H1 (cell line): ENCODE measurements at regions not wholly inside any gene's neighbourhood (a gene's known extent, or its start where the extent isn't known, plus 50 kb on each side); places are given as distances from the start of the nearest gene placed in this dataset.

Experiments used
- CTCF ChIA-PET: fragments of 300-600 bp; sonication (Branson Sonifier 250); formaldehyde crosslinking; loops from one replicate; lab custom pipeline; 2021; ENCODE audit not compliant: partially characterized antibody; lab: Charles Lee
- POLR2A ChIA-PET: fragments of 300-600 bp; sonication (Branson Sonifier 250); formaldehyde crosslinking; loops from one replicate; lab custom pipeline; 2021; ENCODE audit warnings: inconsistent platforms; ENCODE audit not compliant: partially characterized antibody; lab: Charles Lee
- DNase-seq, 2 experiments: peaks; one replicate each; pipeline versions ENCODE4 v3.0.0 to v3.0.0-alpha.2; 2010 to 2022; ENCODE audit warnings: low spot score in 2 of 2, low read depth in 1 of 2, mixed read lengths in 1 of 2
- FAIRE-seq: peaks from 2 replicates; lab custom pipeline; 2011; peaks lifted over from hg19 to GRCh38; lab: Jason Lieb, UNC
- H2AFZ ChIP-seq: 2 replicates; pipeline ENCODE4 v1.8.1; 2012; ENCODE audit warnings: low read length, inconsistent platforms
- H2AK5ac ChIP-seq: 2 replicates; pipeline ENCODE4 v1.6.1; 2013; ENCODE audit warnings: low read depth, low read length
- H2BK120ac ChIP-seq: replicated peaks from 2 replicates; pipeline ENCODE3; 2013; ENCODE audit warnings: low read depth, low read length, inconsistent platforms
- H2BK12ac ChIP-seq: 2 replicates; pipeline ENCODE4 v1.6.1; 2013; ENCODE audit warnings: low read depth, low read length
- H2BK15ac ChIP-seq: 2 replicates; pipeline ENCODE4 v1.6.1; 2013; ENCODE audit warnings: low read length
- H2BK20ac ChIP-seq: 2 replicates; pipeline ENCODE4 v1.6.1; 2013; ENCODE audit warnings: low read length
- H2BK5ac ChIP-seq: 2 replicates; pipeline ENCODE4 v1.6.1; 2013; ENCODE audit warnings: low read depth, low read length
- H3K14ac ChIP-seq: 2 replicates; pipeline ENCODE4 v1.6.1; 2013; ENCODE audit warnings: inconsistent platforms; ENCODE audit not compliant: insufficient read length
- H3K18ac ChIP-seq: 2 replicates; pipeline ENCODE4 v1.6.1; 2013; ENCODE audit warnings: low read length; ENCODE audit errors: extremely low read depth
- H3K23ac ChIP-seq: 2 replicates; pipeline ENCODE4 v1.6.1; 2013; ENCODE audit warnings: inconsistent platforms; ENCODE audit not compliant: insufficient read length
- H3K23me2 ChIP-seq: 2 replicates; pipeline ENCODE4 v1.6.1; 2013; ENCODE audit warnings: low read depth, low read length
- H3K27ac ChIP-seq: 2 replicates; pipeline ENCODE4 v1.6.1; 2011; ENCODE audit warnings: low read depth, low read length, inconsistent platforms
- H3K27me3 ChIP-seq, 4 experiments: replicated peaks in 1 of 4; 1 replicate in 1 of 4; 2 replicates in 3 of 4; pipeline versions ENCODE4 v1.6.1 to v1.8.1; 2011 to 2013; ENCODE audit warnings: low read length in 3 of 4, mild to moderate bottlenecking in 3 of 4, inconsistent platforms in 2 of 4, mixed read lengths in 2 of 4, moderate library complexity in 1 of 4; ENCODE audit not compliant: control insufficient read depth in 3 of 4, insufficient read depth in 3 of 4; ENCODE audit errors: extremely low read depth in 1 of 4
- H3K36me3 ChIP-seq, 4 experiments: 2 replicates each; pipeline versions ENCODE4 v1.6.1 to v1.8.1; 2011 to 2013; ENCODE audit warnings: mild to moderate bottlenecking in 4 of 4, low read length in 3 of 4, moderate library complexity in 2 of 4, control low read depth in 1 of 4, inconsistent platforms in 1 of 4; ENCODE audit not compliant: insufficient read depth in 4 of 4, control insufficient read depth in 2 of 4
- H3K4ac ChIP-seq: replicated peaks from 2 replicates; pipeline ENCODE3; 2013; ENCODE audit warnings: low read length, low read depth, mixed read lengths, inconsistent platforms; ENCODE audit not compliant: insufficient read length
- H3K4me1 ChIP-seq, 4 experiments: replicated peaks in 1 of 4; 1 replicate in 1 of 4; 2 replicates in 3 of 4; pipeline versions ENCODE4 v1.6.1 to v1.8.1; 2011 to 2013; ENCODE audit warnings: low read length in 3 of 4, inconsistent platforms in 2 of 4, mixed read lengths in 1 of 4; ENCODE audit not compliant: insufficient read depth in 4 of 4, control insufficient read depth in 3 of 4
- H3K4me2 ChIP-seq, 2 experiments: 2 replicates each; pipeline versions ENCODE4 v1.6.1 to v1.8.1; 2011 to 2013; ENCODE audit warnings: low read depth in 2 of 2, low read length in 2 of 2, control low read depth in 1 of 2, inconsistent platforms in 1 of 2, mild to moderate bottlenecking in 1 of 2; ENCODE audit not compliant: insufficient read depth in 1 of 2
- H3K4me3 ChIP-seq, 4 experiments: fragments of 200-600, 300-600 bp in 1 of 4; sonication (generic), shearing (Covaris generic), sonication (Bioruptor Twin) in 1 of 4; 2 replicates each; pipeline versions ENCODE4 v1.5.1 to v1.8.1; 2011 to 2016; ENCODE audit warnings: low read length in 4 of 4, low read depth in 3 of 4, control low read depth in 2 of 4, inconsistent platforms in 2 of 4, mild to moderate bottlenecking in 2 of 4, mixed read lengths in 1 of 4, moderate library complexity in 1 of 4; ENCODE audit not compliant: insufficient read depth in 2 of 4; ENCODE audit errors: extremely low read depth in 1 of 4
- H3K56ac ChIP-seq: replicated peaks from 2 replicates; pipeline ENCODE3; 2013; ENCODE audit warnings: low read depth, mild to moderate bottlenecking, mixed read lengths, low read length, inconsistent platforms; ENCODE audit not compliant: insufficient read length
- H3K79me1 ChIP-seq: 2 replicates; pipeline ENCODE4 v1.6.1; 2013; ENCODE audit warnings: low read depth, low read length, control low read depth
- H3K79me2 ChIP-seq, 2 experiments: 2 replicates each; pipeline versions ENCODE4 v1.6.1 to v1.8.1; 2012 to 2013; ENCODE audit warnings: low read length in 2 of 2, mild to moderate bottlenecking in 2 of 2, inconsistent platforms in 1 of 2; ENCODE audit not compliant: insufficient read depth in 2 of 2, control insufficient read depth in 1 of 2
- H3K9ac ChIP-seq, 4 experiments: replicated peaks in 1 of 4; 1 replicate in 1 of 4; 2 replicates in 3 of 4; pipeline versions ENCODE4 v1.6.1 to v1.8.1; 2011 to 2013; ENCODE audit warnings: low read depth in 3 of 4, low read length in 3 of 4, control low read depth in 2 of 4, mild to moderate bottlenecking in 2 of 4, moderate library complexity in 2 of 4, inconsistent platforms in 1 of 4; ENCODE audit errors: extremely low read depth in 1 of 4
- H3K9me3 ChIP-seq, 2 experiments: 2 replicates each; pipeline versions ENCODE4 v1.6.1 to v1.8.1; 2012 to 2013; ENCODE audit warnings: mild to moderate bottlenecking in 2 of 2, moderate library complexity in 2 of 2, control low read depth in 1 of 2, inconsistent platforms in 1 of 2, low read depth in 1 of 2, low read length in 1 of 2, mixed read lengths in 1 of 2; ENCODE audit not compliant: insufficient read depth in 2 of 2
- H4K20me1 ChIP-seq, 2 experiments: replicated peaks in 1 of 2; 2 replicates each; pipeline versions ENCODE3 to v1.8.1; 2011 to 2013; ENCODE audit warnings: inconsistent platforms in 2 of 2, low read length in 2 of 2, mild to moderate bottlenecking in 1 of 2; ENCODE audit not compliant: insufficient read depth in 2 of 2, control insufficient read depth in 1 of 2
- H4K5ac ChIP-seq: 2 replicates; pipeline ENCODE4 v1.6.1; 2013; ENCODE audit warnings: low read length, low read depth, mixed read lengths, inconsistent platforms; ENCODE audit not compliant: insufficient read length
- H4K8ac ChIP-seq: 2 replicates; pipeline ENCODE4 v1.8.0; 2013; ENCODE audit warnings: mild to moderate bottlenecking, moderate library complexity, low read length, inconsistent platforms; ENCODE audit not compliant: insufficient read depth; ENCODE audit errors: extremely low read depth
- H4K91ac ChIP-seq: replicated peaks from 2 replicates; pipeline ENCODE3; 2013; ENCODE audit warnings: low read length, mixed read lengths, inconsistent platforms; ENCODE audit not compliant: insufficient read length
- ATF2 ChIP-seq: IDR thresholded peaks from 2 replicates; pipeline ENCODE4 v1.6.1; 2012; ENCODE audit warnings: low read length, inconsistent platforms
- CBX5 ChIP-seq: fragments of 300-800, 300-1000 bp; sonication (generic); IDR thresholded peaks from 2 replicates; pipeline ENCODE4 v1.7.1; 2016; ENCODE audit warnings: antibody characterized with exemption, low read length, low read depth
- CREB1 ChIP-seq: IDR thresholded peaks from 2 replicates; pipeline ENCODE4 v1.6.1; 2012; ENCODE audit warnings: inconsistent platforms
- EGR1 ChIP-seq: IDR thresholded peaks from 2 replicates; pipeline ENCODE4 v1.6.1; 2011; ENCODE audit warnings: low read depth, low read length, borderline replicate concordance
- EP300 ChIP-seq, 2 experiments: IDR thresholded peaks; 1 replicate in 1 of 2; 2 replicates in 1 of 2; pipeline ENCODE4 v1.6.1; 2011 to 2012; ENCODE audit warnings: low read depth in 2 of 2, low read length in 2 of 2, mild to moderate bottlenecking in 2 of 2, borderline replicate concordance in 1 of 2, inconsistent platforms in 1 of 2, moderate library complexity in 1 of 2
- HDAC6 ChIP-seq: IDR thresholded peaks from one replicate; pipeline ENCODE4 v1.7.1; 2012; ENCODE audit warnings: low read depth, mild to moderate bottlenecking, inconsistent platforms, low read length, moderate library complexity
- KDM4A ChIP-seq: IDR thresholded peaks from one replicate; pipeline ENCODE4 v1.7.1; 2012; ENCODE audit warnings: low read depth, mild to moderate bottlenecking, moderate library complexity, low read length, inconsistent platforms; ENCODE audit not compliant: severe bottlenecking
- SAP30 ChIP-seq: fragments of 300-600 bp; sonication (generic); IDR thresholded peaks from 2 replicates; pipeline ENCODE4 v1.7.1; 2012; ENCODE audit warnings: low read length, moderate library complexity, mild to moderate bottlenecking, inconsistent platforms; ENCODE audit not compliant: insufficient read depth, insufficient replicate concordance
- SIX5 ChIP-seq: IDR thresholded peaks from 2 replicates; pipeline ENCODE4 v1.6.1; 2011; ENCODE audit warnings: mild to moderate bottlenecking, low read depth, low read length
- SP1 ChIP-seq: IDR thresholded peaks from 2 replicates; pipeline ENCODE4 v1.6.1; 2011; ENCODE audit warnings: low read depth, low read length
- SRF ChIP-seq: IDR thresholded peaks from 2 replicates; pipeline ENCODE4 v1.6.1; 2011; ENCODE audit warnings: mild to moderate bottlenecking, low read depth, low read length, moderate library complexity
- TCF12 ChIP-seq: IDR thresholded peaks from 2 replicates; pipeline ENCODE4 v1.6.1; 2011; ENCODE audit warnings: low read depth, mild to moderate bottlenecking, low read length
- YY1 ChIP-seq: IDR thresholded peaks from 2 replicates; pipeline ENCODE4 v1.6.1; 2011; ENCODE audit warnings: low read depth, mild to moderate bottlenecking, low read length
- ZNF274 ChIP-seq: IDR thresholded peaks from 2 replicates; pipeline ENCODE4 v1.7.0; 2012; ENCODE audit warnings: low read length, borderline replicate concordance; ENCODE audit errors: extremely low read depth
- WGBS, 2 experiments: shearing (Covaris generic) in 1 of 2; methylation state at CpG; one replicate each; pipeline versions ENCODE4 v1.1.6 to v1.1.7; 2013 to 2015; ENCODE audit warnings: low lambda C conversion rate in 2 of 2, mixed read lengths in 2 of 2, inconsistent platforms in 1 of 2, low coverage in 1 of 2, missing lambda C conversion rate in 1 of 2; ENCODE audit not compliant: insufficient replicate concordance in 2 of 2, insufficient coverage in 1 of 2, insufficient read length in 1 of 2; ENCODE audit errors: extremely low coverage in 1 of 2, missing lambda C conversion rate in 1 of 2; 5-methylcytosine and 5-hydroxymethylcytosine counted together

- no peak overlapping the region for H2BK15ac ChIP-seq
- no peak for FAIRE-seq
- no peak overlapping the region for H3K56ac ChIP-seq
- no peaks in the 10 kb centered on the region for H3K36me3 ChIP-seq
- ChIA-PET CTCF (interaction anchor here (0.5 to 4.4 kb wide), 23 partner anchors 11 to 444 kb away, joined by 3 to 22 read pairs (median 4); no protein-coding TSS in a partner anchor), POLR2A (no interaction called here)
- H4K91ac ChIP-seq = no peak overlapping the region
- H3K79me1 ChIP-seq = no peaks in the 10 kb centered on the region
- no peak overlapping the region for H2BK12ac ChIP-seq
- no peak overlapping the region for H3K4me2 ChIP-seq
- no peaks in the 10 kb centered on the region for H3K79me2 ChIP-seq
- H3K9ac ChIP-seq = no peak overlapping the region
- no peak overlapping the region for H2BK5ac ChIP-seq
- H2AFZ ChIP-seq = no peak overlapping the region
- no peak overlapping the region for H3K4me3 ChIP-seq
- H3K18ac ChIP-seq = no peak overlapping the region
- H3K14ac ChIP-seq = no peak overlapping the region
- no peaks in the 10 kb centered on the region for H3K23me2 ChIP-seq
- H3K27me3 ChIP-seq = peaks cover 4 to 13% (median 7%) of the 10 kb centered on the region in 4 experiments
- no peak overlapping the region for H3K4ac ChIP-seq
- peaks cover 3 to 22% (median 15%) of the 10 kb centered on the region in 4 experiments for H3K4me1 ChIP-seq
- no peak overlapping the region for H3K23ac ChIP-seq
- H2BK120ac ChIP-seq = no peak overlapping the region
- no peak overlapping the region for H2AK5ac ChIP-seq
- no peak overlapping the region for H4K8ac ChIP-seq
- H2BK20ac ChIP-seq = no peak overlapping the region
- H3K27ac ChIP-seq = no peak overlapping the region
- WGBS, 2 experiments = 87% methylated on average over 11 of the region's 11 CpGs; no CpG with 5 or more reads in 1 of the 2 experiments
- no peaks in the 10 kb centered on the region for H4K20me1 ChIP-seq
- no peak overlapping the region for H4K5ac ChIP-seq
- no peaks in the 10 kb centered on the region for H3K9me3 ChIP-seq
- DNase-seq = peak in 1 of 2 experiments; percentile 75
- TF ChIP-seq TCF12 (no peak), EP300 (IDR thresholded peaks at IDR 0.05; ENCODE audit: borderline replicate concordance in 1 of 2, low read depth in 2 of 2, low read length in 2 of 2) (no peak), YY1 (peak; percentile 43; the same call in 1 of the 2 replicates), SIX5 (no peak), ATF2 (no peak), SAP30 (no peak), SP1 (no peak), SRF (no peak), EGR1 (no peak), CBX5 (no peak), HDAC6 (no peak), CREB1 (no peak), KDM4A (no peak), ZNF274 (no peak)
These were observed 185.0 kb upstream of the PDE10A start for GRCh38 chr6:165848086-165848426.
